IMR-90 (cell line): ENCODE measurements at regions not wholly inside any gene's neighbourhood (a gene's known extent, or its start where the extent isn't known, plus 50 kb on each side); places are given as distances from the start of the nearest gene placed in this dataset.

ENCODE experiments used
- BHLHE40 ChIP-seq: fragments of 150-350 bp; IDR thresholded peaks from 2 replicates; pipeline ENCODE4 v1.6.1; 2016; ENCODE audit warnings: mild to moderate bottlenecking, low read depth, low read length
- CEBPB ChIP-seq: IDR thresholded peaks from 2 replicates; pipeline ENCODE4 v1.6.1; 2012; ENCODE audit warnings: low read depth, low read length, improper control_type of control experiment
- MAFK ChIP-seq: IDR thresholded peaks from 2 replicates; pipeline ENCODE4 v1.6.1; 2012; ENCODE audit warnings: low read depth, low read length, improper control_type of control experiment
- MAZ ChIP-seq: IDR thresholded peaks from 2 replicates; pipeline ENCODE4 v1.6.1; 2012; ENCODE audit warnings: low read depth, mild to moderate bottlenecking, low read length, improper control_type of control experiment, moderate library complexity, borderline replicate concordance
- MXI1 ChIP-seq: IDR thresholded peaks from 2 replicates; pipeline ENCODE4 v1.6.1; 2012; ENCODE audit warnings: low read depth, mild to moderate bottlenecking, low read length, moderate library complexity, borderline replicate concordance
- POLR2A ChIP-seq: IDR thresholded peaks from 2 replicates; pipeline ENCODE4 v1.6.1; 2012; ENCODE audit warnings: mild to moderate bottlenecking, low read depth, low read length
- RAD21 ChIP-seq: IDR thresholded peaks from 2 replicates; pipeline ENCODE4 v1.6.1; 2012; ENCODE audit warnings: low read length, improper control_type of control experiment
- RFX5 ChIP-seq: IDR thresholded peaks from 2 replicates; pipeline ENCODE4 v1.8.0; 2012; ENCODE audit warnings: low read depth, mild to moderate bottlenecking, low read length, moderate library complexity
- TF ChIP-seq, protein P1 (sequence below): conservative IDR thresholded peaks from 2 replicates; pipeline ENCODE4 v1.5.1; 2012; ENCODE audit warnings: mild to moderate bottlenecking, low read depth, low read length, improper control_type of control experiment
- TF ChIP-seq, protein P2 (sequence below): fragments of 150-350 bp; IDR thresholded peaks from 2 replicates; pipeline ENCODE4 v1.6.1; 2017; ENCODE audit warnings: mild to moderate bottlenecking, antibody characterized with exemption, low read length, low read depth
- TF ChIP-seq, protein P3 (sequence below): fragments of 150-350 bp; IDR thresholded peaks from 2 replicates; pipeline ENCODE4 v1.6.1; 2016; ENCODE audit warnings: low read depth, mild to moderate bottlenecking, low read length, moderate library complexity, borderline replicate concordance

DNA sequence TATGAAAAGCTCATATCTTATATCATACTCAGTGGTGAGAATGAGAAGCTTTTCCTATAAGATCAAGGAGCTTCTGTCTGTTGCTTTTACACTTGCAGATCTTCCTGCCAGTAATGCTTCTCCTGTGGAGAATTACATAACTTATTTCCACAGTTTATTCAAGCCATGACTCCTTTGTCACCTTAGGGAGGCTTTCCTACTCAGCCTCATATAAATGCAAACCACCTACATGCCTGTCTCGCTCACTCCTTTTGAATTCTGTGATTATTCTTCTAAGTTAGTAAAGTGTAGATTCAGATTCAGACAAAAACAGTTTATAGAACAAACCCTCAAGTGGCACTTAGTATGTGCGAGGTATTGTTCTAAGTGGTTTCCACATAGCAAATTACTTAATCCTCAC lies 716.1 kb upstream of the ANO3 start:
- TF ChIP-seq, protein P1, sequence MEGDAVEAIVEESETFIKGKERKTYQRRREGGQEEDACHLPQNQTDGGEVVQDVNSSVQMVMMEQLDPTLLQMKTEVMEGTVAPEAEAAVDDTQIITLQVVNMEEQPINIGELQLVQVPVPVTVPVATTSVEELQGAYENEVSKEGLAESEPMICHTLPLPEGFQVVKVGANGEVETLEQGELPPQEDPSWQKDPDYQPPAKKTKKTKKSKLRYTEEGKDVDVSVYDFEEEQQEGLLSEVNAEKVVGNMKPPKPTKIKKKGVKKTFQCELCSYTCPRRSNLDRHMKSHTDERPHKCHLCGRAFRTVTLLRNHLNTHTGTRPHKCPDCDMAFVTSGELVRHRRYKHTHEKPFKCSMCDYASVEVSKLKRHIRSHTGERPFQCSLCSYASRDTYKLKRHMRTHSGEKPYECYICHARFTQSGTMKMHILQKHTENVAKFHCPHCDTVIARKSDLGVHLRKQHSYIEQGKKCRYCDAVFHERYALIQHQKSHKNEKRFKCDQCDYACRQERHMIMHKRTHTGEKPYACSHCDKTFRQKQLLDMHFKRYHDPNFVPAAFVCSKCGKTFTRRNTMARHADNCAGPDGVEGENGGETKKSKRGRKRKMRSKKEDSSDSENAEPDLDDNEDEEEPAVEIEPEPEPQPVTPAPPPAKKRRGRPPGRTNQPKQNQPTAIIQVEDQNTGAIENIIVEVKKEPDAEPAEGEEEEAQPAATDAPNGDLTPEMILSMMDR = no peak
- TF ChIP-seq RAD21 = no peak
- TF ChIP-seq RFX5 = no peak
- TF ChIP-seq MXI1 = no peak
- no peak for TF ChIP-seq MAZ
- no peak for TF ChIP-seq POLR2A
- TF ChIP-seq, protein P2, sequence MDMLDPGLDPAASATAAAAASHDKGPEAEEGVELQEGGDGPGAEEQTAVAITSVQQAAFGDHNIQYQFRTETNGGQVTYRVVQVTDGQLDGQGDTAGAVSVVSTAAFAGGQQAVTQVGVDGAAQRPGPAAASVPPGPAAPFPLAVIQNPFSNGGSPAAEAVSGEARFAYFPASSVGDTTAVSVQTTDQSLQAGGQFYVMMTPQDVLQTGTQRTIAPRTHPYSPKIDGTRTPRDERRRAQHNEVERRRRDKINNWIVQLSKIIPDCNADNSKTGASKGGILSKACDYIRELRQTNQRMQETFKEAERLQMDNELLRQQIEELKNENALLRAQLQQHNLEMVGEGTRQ = no peak
- TF ChIP-seq BHLHE40 = no peak
- TF ChIP-seq, protein P3, sequence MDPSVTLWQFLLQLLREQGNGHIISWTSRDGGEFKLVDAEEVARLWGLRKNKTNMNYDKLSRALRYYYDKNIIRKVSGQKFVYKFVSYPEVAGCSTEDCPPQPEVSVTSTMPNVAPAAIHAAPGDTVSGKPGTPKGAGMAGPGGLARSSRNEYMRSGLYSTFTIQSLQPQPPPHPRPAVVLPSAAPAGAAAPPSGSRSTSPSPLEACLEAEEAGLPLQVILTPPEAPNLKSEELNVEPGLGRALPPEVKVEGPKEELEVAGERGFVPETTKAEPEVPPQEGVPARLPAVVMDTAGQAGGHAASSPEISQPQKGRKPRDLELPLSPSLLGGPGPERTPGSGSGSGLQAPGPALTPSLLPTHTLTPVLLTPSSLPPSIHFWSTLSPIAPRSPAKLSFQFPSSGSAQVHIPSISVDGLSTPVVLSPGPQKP = no peak
- no peak for TF ChIP-seq MAFK
- TF ChIP-seq CEBPB = no peak
